IPS-20b (cell line): ENCODE measurements at regions not wholly inside any gene's neighbourhood (a gene's known extent, or its start where the extent isn't known, plus 50 kb on each side); places are given as distances from the start of the nearest gene placed in this dataset.
"Not testable (repeated sequence)": the region's sequence is repeated elsewhere in the genome, so short reads cannot be mapped to it uniquely, and the experiment has no call there.

Experiments
- H3K27ac ChIP-seq: one replicate; pipeline ENCODE4 v1.5.1; 2013; ENCODE audit warnings: low read length
- H3K27me3 ChIP-seq: 2 replicates; pipeline ENCODE4 v1.6.1; 2013; ENCODE audit warnings: mild to moderate bottlenecking, low read length, inconsistent platforms; ENCODE audit not compliant: insufficient read depth
- H3K36me3 ChIP-seq: 2 replicates; pipeline ENCODE4 v1.6.1; 2013; ENCODE audit warnings: low read depth, mild to moderate bottlenecking, inconsistent platforms, low read length, moderate library complexity; ENCODE audit not compliant: insufficient read depth
- H3K4me1 ChIP-seq: 2 replicates; pipeline ENCODE4 v1.6.1; 2013; ENCODE audit warnings: mild to moderate bottlenecking, control low read depth, inconsistent platforms, low read length, moderate library complexity; ENCODE audit not compliant: insufficient read depth
- H3K4me3 ChIP-seq: 2 replicates; pipeline ENCODE4 v1.5.1; 2013; ENCODE audit warnings: mild to moderate bottlenecking, low read length, inconsistent platforms
- H3K9ac ChIP-seq: 2 replicates; pipeline ENCODE4 v1.6.1; 2013; ENCODE audit warnings: low read depth, mild to moderate bottlenecking, inconsistent platforms, low read length, moderate library complexity
- H3K9me3 ChIP-seq: 2 replicates; pipeline ENCODE4 v1.6.1; 2013; ENCODE audit warnings: mild to moderate bottlenecking, low read depth, low read length, inconsistent platforms; ENCODE audit not compliant: insufficient read depth

DNA sequence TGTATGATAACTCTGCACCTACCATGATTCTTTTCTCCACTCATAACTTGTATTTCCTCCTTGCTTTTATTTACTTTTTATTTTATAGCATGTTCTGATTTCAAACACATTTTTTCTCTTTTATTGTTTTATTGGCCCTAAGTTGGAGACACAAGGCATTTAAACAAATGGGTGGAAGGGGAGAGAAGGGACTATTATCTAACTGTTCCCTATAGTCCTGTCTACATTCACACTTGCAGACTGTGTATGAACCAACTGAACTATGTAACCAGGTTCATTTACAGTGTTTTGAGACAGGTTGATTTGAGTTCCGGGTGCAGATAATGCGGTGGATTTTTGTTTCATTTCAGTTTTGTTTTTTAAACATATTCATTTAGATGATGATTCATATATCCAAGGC, 830.6 kb upstream of the SEMA6A start:
- no peak overlapping the region for H3K27ac ChIP-seq
- H3K9ac ChIP-seq: no peak overlapping the region
- no peaks in the 10 kb centered on the region for H3K9me3 ChIP-seq
- no peaks in the 10 kb centered on the region for H3K27me3 ChIP-seq
- no peak overlapping the region for H3K4me3 ChIP-seq
- no peaks in the 10 kb centered on the region for H3K36me3 ChIP-seq
- no peaks in the 10 kb centered on the region for H3K4me1 ChIP-seq

- Histone ChIP-seq H3K4me3 (no peak overlapping the region), H3K9me3 (no peaks in the 10 kb centered on the region), H3K36me3 (no peaks in the 10 kb centered on the region), H3K4me1 (no peaks in the 10 kb centered on the region), H3K27ac (no peak overlapping the region), H3K27me3 (no peaks in the 10 kb centered on the region), H3K9ac (no peak overlapping the region)
Observed at GRCh38 chr5:117394506-117395157, 820.0 kb upstream of the SEMA6A start.

DNA sequence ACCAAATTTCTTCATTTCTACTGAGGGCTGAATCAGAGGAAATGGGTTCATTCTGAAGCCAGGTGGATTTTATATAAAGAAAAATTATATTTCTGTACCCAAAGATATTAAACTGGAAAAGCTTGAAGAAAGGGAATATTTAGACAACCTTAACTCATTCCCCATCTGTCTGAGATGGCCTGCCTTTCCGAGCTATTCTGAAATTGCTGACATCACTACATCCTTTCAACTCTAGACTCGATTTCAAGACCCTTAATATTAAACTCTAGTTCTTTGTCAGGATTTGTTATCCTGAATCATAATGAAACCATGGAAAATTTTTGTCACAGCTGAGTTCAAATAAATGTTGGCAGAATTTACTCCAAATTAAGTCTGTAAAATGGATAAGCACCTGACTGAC, 818.5 kb upstream of the SEMA6A start:
- Histone ChIP-seq H3K9me3 (no peaks in the 10 kb centered on the region), H3K36me3 (no peaks in the 10 kb centered on the region), H3K27ac (no peak overlapping the region), H3K9ac (no peak overlapping the region), H3K4me3 (no peak overlapping the region), H3K4me1 (no peaks in the 10 kb centered on the region), H3K27me3 (no peaks in the 10 kb centered on the region)

DNA sequence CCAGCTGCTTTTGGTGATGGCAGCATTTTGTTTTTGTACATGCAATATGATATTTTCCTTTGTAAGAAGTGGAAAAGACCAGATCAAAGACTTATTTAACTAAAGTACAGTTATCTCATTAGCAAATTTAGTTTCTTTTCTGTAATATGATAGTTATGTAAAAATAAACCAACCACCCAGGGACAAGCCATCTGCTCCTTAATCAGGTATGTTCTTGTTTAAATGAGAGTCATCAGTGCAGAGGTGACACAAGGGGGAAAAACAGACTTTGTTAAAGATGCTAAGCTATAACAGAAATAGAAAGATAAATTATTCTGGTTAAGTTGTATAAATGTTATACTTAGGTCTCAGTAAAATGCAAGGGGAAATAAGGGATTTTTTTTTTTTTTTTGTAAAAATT, 805.7 kb upstream of the SEMA6A start:
- Histone ChIP-seq H3K4me3 (no peak overlapping the region), H3K27me3 (no peaks in the 10 kb centered on the region)

DNA sequence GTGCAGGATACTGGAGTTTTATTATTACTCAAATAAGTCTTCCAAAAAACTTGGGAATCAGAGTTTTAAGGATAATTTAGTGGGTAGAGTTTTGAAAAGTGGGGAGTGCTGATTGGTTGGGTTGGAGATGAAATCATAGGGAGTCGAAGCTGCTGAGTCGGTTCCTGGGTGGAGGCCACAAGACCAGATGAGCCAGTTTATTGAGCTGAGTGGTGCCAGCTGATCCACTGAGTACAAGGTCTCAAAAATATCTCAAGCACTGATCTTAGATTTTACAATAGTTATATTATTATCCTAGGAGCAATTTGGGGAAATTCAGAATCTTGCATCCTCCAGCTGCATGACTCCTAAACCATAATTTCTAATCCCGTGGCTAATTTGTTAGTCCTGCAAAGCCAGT, 804.9 kb upstream of the SEMA6A start:
- no peaks in the 10 kb centered on the region for H3K27me3 ChIP-seq
- no peaks in the 10 kb centered on the region for H3K36me3 ChIP-seq
- H3K9ac ChIP-seq: no peak overlapping the region
- H3K4me3 ChIP-seq: no peak overlapping the region
- H3K27ac ChIP-seq: no peak overlapping the region
- no peaks in the 10 kb centered on the region for H3K4me1 ChIP-seq
- no peaks in the 10 kb centered on the region for H3K9me3 ChIP-seq

More for the DNA sequence above, 805.7 kb upstream of the SEMA6A start:
- Histone ChIP-seq H3K9ac (no peak overlapping the region), H3K9me3 (no peaks in the 10 kb centered on the region), H3K27ac (no peak overlapping the region), H3K4me1 (no peaks in the 10 kb centered on the region), H3K36me3 (no peaks in the 10 kb centered on the region)

GRCh38 chr5:117376748-117377147, 802.1 kb upstream of the SEMA6A start:
- no peak overlapping the region for H3K9ac ChIP-seq
- H3K4me1 ChIP-seq: no peaks in the 10 kb centered on the region
- no peaks in the 10 kb centered on the region for H3K36me3 ChIP-seq
- H3K4me3 ChIP-seq: no peak overlapping the region
- H3K27me3 ChIP-seq: no peaks in the 10 kb centered on the region
- H3K27ac ChIP-seq: no peak overlapping the region
- no peaks in the 10 kb centered on the region for H3K9me3 ChIP-seq

- Histone ChIP-seq H3K9me3 (no peaks in the 10 kb centered on the region), H3K9ac (no peak overlapping the region), H3K27me3 (no peaks in the 10 kb centered on the region), H3K36me3 (no peaks in the 10 kb centered on the region), H3K4me1 (peaks cover 5% of the 10 kb centered on the region; the same call in 1 of the 2 replicates), H3K4me3 (no peak overlapping the region), H3K27ac (no peak overlapping the region)
Observed at GRCh38 chr5:117359895-117360294, 785.3 kb upstream of the SEMA6A start.

DNA sequence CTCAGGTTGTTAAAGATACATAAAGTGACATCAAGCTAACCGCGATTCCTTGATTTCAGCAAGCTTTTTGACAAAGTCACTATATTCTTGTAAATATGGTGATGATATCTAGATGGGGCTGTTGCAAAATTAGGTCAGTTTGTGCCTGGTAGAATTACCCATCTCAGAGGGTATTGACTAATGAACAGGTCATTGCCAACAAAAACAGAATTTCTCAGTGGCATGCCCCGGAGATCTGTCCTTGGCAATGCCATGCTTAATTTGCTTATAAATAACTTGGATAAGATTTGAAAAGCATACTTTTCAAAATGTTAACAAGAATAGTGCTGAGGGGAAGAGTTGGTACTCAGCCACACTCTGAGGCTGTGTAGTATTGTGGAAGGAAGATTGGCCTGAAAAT, 783.3 kb upstream of the SEMA6A start:
- Histone ChIP-seq H3K9ac (no peak overlapping the region), H3K9me3 (no peaks in the 10 kb centered on the region), H3K4me3 (no peak overlapping the region), H3K27me3 (no peaks in the 10 kb centered on the region), H3K4me1 (peaks cover 7% of the 10 kb centered on the region; the same call in 1 of the 2 replicates), H3K27ac (no peak overlapping the region), H3K36me3 (no peaks in the 10 kb centered on the region)

DNA sequence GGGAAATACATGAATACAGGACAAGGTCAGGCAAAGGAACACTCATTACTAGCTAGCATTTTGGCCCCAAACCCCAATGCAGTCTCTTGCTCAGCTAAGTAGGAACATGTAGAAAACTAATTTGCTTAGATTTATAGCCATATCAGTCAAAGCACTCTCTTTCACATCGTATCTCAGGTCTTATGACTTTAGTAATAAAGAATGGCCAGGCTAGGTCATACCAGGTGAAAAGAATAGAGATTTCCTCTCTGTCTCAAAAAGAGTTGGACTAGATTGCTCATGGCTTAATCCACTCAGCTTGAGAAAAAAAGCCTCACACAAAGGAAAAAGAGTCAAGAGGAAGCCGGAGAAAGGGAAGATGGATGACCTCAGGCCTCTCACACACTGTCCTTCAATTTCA, 772.7 kb upstream of the SEMA6A start:
- Histone ChIP-seq H3K4me1 (peaks cover 6% of the 10 kb centered on the region; the same call in 1 of the 2 replicates), H3K4me3 (no peak overlapping the region), H3K27ac (no peak overlapping the region), H3K27me3 (no peaks in the 10 kb centered on the region), H3K9me3 (no peaks in the 10 kb centered on the region), H3K36me3 (no peaks in the 10 kb centered on the region), H3K9ac (no peak overlapping the region)

GRCh38 chr5:117343726-117344125, 769.1 kb upstream of the SEMA6A start:
- H3K9me3 ChIP-seq, H3K27me3 ChIP-seq, H3K36me3 ChIP-seq, H3K27ac ChIP-seq, H3K4me1 ChIP-seq, H3K4me3 ChIP-seq, H3K9ac ChIP-seq: not testable (repeated sequence)

GRCh38 chr5:117337064-117337749, 762.6 kb upstream of the SEMA6A start:
- peaks cover 4% of the 10 kb centered on the region; the same call in 1 of the 2 replicates for H3K9me3 ChIP-seq

DNA sequence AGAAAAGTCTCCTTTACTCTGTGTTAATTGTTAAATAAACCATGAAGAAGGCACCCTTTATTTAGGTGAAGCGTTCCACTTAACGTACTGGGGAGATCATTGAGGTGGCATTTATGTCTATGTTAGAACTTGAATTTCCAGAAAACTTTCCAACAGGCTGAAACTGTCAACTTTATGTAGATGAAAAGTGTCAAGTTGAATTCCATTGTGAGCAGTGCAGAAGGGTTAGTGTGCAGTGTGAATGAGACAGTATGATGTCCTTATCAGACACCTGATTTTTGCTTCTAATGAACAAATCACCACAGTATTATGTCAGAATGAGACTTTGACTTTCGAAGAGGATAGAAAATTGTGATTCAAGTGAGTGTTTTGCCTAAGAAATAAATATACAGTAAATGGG, 761.6 kb upstream of the SEMA6A start:
- no peaks in the 10 kb centered on the region for H3K27me3 ChIP-seq
- no peak overlapping the region for H3K4me3 ChIP-seq
- no peaks in the 10 kb centered on the region for H3K4me1 ChIP-seq
- no peak overlapping the region for H3K9ac ChIP-seq
- H3K9me3 ChIP-seq: peaks cover 4% of the 10 kb centered on the region; the same call in 1 of the 2 replicates
- no peaks in the 10 kb centered on the region for H3K36me3 ChIP-seq
- no peak overlapping the region for H3K27ac ChIP-seq

More at GRCh38 chr5:117337064-117337749, 762.6 kb upstream of the SEMA6A start:
- Histone ChIP-seq H3K4me1 (no peaks in the 10 kb centered on the region), H3K4me3 (no peak overlapping the region), H3K27me3 (no peaks in the 10 kb centered on the region), H3K9ac (no peak overlapping the region), H3K27ac (no peak overlapping the region), H3K36me3 (no peaks in the 10 kb centered on the region)
